Liver (tissue), 7 donors: ENCODE measurements at regions not wholly inside any gene's neighbourhood (a gene's known extent, or its start where the extent isn't known, plus 50 kb on each side); places are given as distances from the start of the nearest gene placed in this dataset.

Source experiments
- DNase-seq: peaks from one replicate; pipeline ENCODE4 v3.0.0-alpha.2; 2017; ENCODE audit warnings: low spot score
- H3K27ac ChIP-seq, 2 donors: one replicate each; pipeline ENCODE4 v1.7.0; 2013; ENCODE audit warnings: inconsistent platforms in 2 of 2, low read length in 2 of 2, control low read depth in 1 of 2, low read depth in 1 of 2, mild to moderate bottlenecking in 1 of 2
- H3K27me3 ChIP-seq, 4 donors: one replicate each; pipeline versions ENCODE4 v1.6.1 to v1.7.0; 2013; ENCODE audit warnings: low read length in 3 of 4, inconsistent platforms in 1 of 4, mild to moderate bottlenecking in 1 of 4, moderate library complexity in 1 of 4; ENCODE audit not compliant: control insufficient read depth in 4 of 4, insufficient read depth in 4 of 4
- H3K36me3 ChIP-seq, 4 donors: one replicate each; pipeline versions ENCODE4 v1.6.1 to v1.7.0; 2013; ENCODE audit warnings: low read length in 3 of 4, mild to moderate bottlenecking in 3 of 4, low read depth in 1 of 4, moderate library complexity in 1 of 4; ENCODE audit not compliant: control insufficient read depth in 4 of 4, insufficient read depth in 3 of 4
- H3K4me1 ChIP-seq, 4 donors: one replicate each; pipeline versions ENCODE4 v1.6.1 to v1.7.0; 2013; ENCODE audit warnings: low read length in 3 of 4, mild to moderate bottlenecking in 3 of 4, moderate library complexity in 1 of 4; ENCODE audit not compliant: control insufficient read depth in 4 of 4, insufficient read depth in 4 of 4
- H3K4me3 ChIP-seq, 3 donors: one replicate each; pipeline versions ENCODE4 v1.6.1 to v1.7.0; 2013; ENCODE audit warnings: low read length in 3 of 3, control low read depth in 1 of 3, low read depth in 1 of 3, mild to moderate bottlenecking in 1 of 3
- H3K9ac ChIP-seq, 2 donors: one replicate each; pipeline ENCODE4 v1.7.0; 2013; ENCODE audit warnings: low read length in 2 of 2, mild to moderate bottlenecking in 2 of 2, moderate library complexity in 2 of 2, control low read depth in 1 of 2, low read depth in 1 of 2
- H3K9me3 ChIP-seq, 4 donors: one replicate each; pipeline versions ENCODE4 v1.6.1 to v1.7.0; 2013; ENCODE audit warnings: low read length in 3 of 4; ENCODE audit not compliant: control insufficient read depth in 4 of 4
- EGR1 ChIP-seq, 2 donors: IDR thresholded peaks; 2 replicates each; pipeline ENCODE4 v1.6.1; 2016 to 2018; ENCODE audit warnings: antibody characterized with exemption in 2 of 2, low read depth in 2 of 2
- FOXA1 ChIP-seq: IDR thresholded peaks from 2 replicates; pipeline ENCODE4 v1.6.1; 2016; ENCODE audit warnings: antibody characterized with exemption
- FOXA2 ChIP-seq: IDR thresholded peaks from 2 replicates; pipeline ENCODE4 v1.6.1; 2016; ENCODE audit warnings: antibody characterized with exemption
- GABPA ChIP-seq, 2 donors: IDR thresholded peaks in 1 of 2; conservative IDR thresholded peaks in 1 of 2; 2 replicates each; pipeline ENCODE4 v1.6.1; 2016; ENCODE audit warnings: antibody characterized with exemption in 2 of 2, mild to moderate bottlenecking in 1 of 2, moderate library complexity in 1 of 2
- HNF4A ChIP-seq, 2 donors: conservative IDR thresholded peaks; 2 replicates each; pipeline ENCODE4 v1.6.1; 2016; ENCODE audit warnings: antibody characterized with exemption in 2 of 2, mild to moderate bottlenecking in 2 of 2
- JUND ChIP-seq, 2 donors: IDR thresholded peaks; 2 replicates each; pipeline ENCODE4 v1.6.1; 2016; ENCODE audit warnings: antibody characterized with exemption in 2 of 2
- MAX ChIP-seq: IDR thresholded peaks from 2 replicates; pipeline ENCODE4 v1.6.1; 2016; ENCODE audit warnings: antibody characterized with exemption
- NR2F2 ChIP-seq: IDR thresholded peaks from 2 replicates; pipeline ENCODE4 v1.6.1; 2016; ENCODE audit warnings: antibody characterized with exemption
- RAD21 ChIP-seq, 2 donors: IDR thresholded peaks; 2 replicates each; pipeline ENCODE4 v1.6.1; 2016; ENCODE audit warnings: antibody characterized with exemption in 2 of 2, mild to moderate bottlenecking in 2 of 2
- RXRA ChIP-seq, 2 donors: IDR thresholded peaks; 2 replicates each; pipeline ENCODE4 v1.6.1; 2017 to 2018; ENCODE audit warnings: antibody characterized with exemption in 2 of 2, mild to moderate bottlenecking in 1 of 2
- TAF1 ChIP-seq: conservative IDR thresholded peaks from 2 replicates; pipeline ENCODE4 v1.6.1; 2016; ENCODE audit warnings: antibody characterized with exemption, mild to moderate bottlenecking
- YY1 ChIP-seq: IDR thresholded peaks from 2 replicates; pipeline ENCODE4 v1.6.1; 2016; ENCODE audit warnings: antibody characterized with exemption, mild to moderate bottlenecking
- whole genome bisulfite sequencing: extraction: QIAGEN DNeasy Blood & Tissue Kit; methylation state at CpG from one replicate; pipeline ENCODE4 v1.1.7; 2013; 5-methylcytosine and 5-hydroxymethylcytosine counted together
- TF ChIP-seq, protein P1 (sequence below): IDR thresholded peaks from 2 replicates; pipeline ENCODE4 v1.6.1; 2016; ENCODE audit warnings: antibody characterized with exemption, mild to moderate bottlenecking
- TF ChIP-seq, protein P2 (sequence below): IDR thresholded peaks from 2 replicates; pipeline ENCODE4 v1.6.1; 2016; ENCODE audit warnings: antibody characterized with exemption
- donor health status: healthy.
- donor health status: healthy.
- donor health status: healthy.
- donor health status: healthy.

GRCh38 chr12:54129028-54129903 is 59.5 kb downstream of the SMUG1 start:
- no peaks in the 10 kb centered on the region for H3K9me3 ChIP-seq
- WGBS: 52% methylated on average over 20 of the region's 20 CpGs
- no peak overlapping the region for H3K4me3 ChIP-seq
- H3K36me3 ChIP-seq: no peaks in the 10 kb centered on the region
- peaks cover 3 to 9% (median 5%) of the 10 kb centered on the region in 4 donors for H3K4me1 ChIP-seq
- DNase-seq: no peak
- H3K27ac ChIP-seq: no peak overlapping the region
- H3K9ac ChIP-seq: no peak overlapping the region
- no peak for TF ChIP-seq YY1
- no peak for TF ChIP-seq NR2F2
- TF ChIP-seq FOXA2: no peak
- TF ChIP-seq JUND (IDR thresholded peaks at IDR 0.05): no peak
- TF ChIP-seq RXRA (IDR thresholded peaks at IDR 0.05): no peak
- TF ChIP-seq RAD21 (IDR thresholded peaks at IDR 0.05): no peak
- no peak for TF ChIP-seq EGR1 (IDR thresholded peaks at IDR 0.05; ENCODE audit: low read depth in 2 of 2)
- no peak for TF ChIP-seq GABPA (IDR thresholded peaks at IDR 0.05 in 1 of 2, conservative IDR thresholded peaks at IDR 0.05 in 1 of 2)
- TF ChIP-seq, protein P1, sequence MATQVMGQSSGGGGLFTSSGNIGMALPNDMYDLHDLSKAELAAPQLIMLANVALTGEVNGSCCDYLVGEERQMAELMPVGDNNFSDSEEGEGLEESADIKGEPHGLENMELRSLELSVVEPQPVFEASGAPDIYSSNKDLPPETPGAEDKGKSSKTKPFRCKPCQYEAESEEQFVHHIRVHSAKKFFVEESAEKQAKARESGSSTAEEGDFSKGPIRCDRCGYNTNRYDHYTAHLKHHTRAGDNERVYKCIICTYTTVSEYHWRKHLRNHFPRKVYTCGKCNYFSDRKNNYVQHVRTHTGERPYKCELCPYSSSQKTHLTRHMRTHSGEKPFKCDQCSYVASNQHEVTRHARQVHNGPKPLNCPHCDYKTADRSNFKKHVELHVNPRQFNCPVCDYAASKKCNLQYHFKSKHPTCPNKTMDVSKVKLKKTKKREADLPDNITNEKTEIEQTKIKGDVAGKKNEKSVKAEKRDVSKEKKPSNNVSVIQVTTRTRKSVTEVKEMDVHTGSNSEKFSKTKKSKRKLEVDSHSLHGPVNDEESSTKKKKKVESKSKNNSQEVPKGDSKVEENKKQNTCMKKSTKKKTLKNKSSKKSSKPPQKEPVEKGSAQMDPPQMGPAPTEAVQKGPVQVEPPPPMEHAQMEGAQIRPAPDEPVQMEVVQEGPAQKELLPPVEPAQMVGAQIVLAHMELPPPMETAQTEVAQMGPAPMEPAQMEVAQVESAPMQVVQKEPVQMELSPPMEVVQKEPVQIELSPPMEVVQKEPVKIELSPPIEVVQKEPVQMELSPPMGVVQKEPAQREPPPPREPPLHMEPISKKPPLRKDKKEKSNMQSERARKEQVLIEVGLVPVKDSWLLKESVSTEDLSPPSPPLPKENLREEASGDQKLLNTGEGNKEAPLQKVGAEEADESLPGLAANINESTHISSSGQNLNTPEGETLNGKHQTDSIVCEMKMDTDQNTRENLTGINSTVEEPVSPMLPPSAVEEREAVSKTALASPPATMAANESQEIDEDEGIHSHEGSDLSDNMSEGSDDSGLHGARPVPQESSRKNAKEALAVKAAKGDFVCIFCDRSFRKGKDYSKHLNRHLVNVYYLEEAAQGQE: no peak
- TF ChIP-seq TAF1: no peak
- TF ChIP-seq, protein P2, sequence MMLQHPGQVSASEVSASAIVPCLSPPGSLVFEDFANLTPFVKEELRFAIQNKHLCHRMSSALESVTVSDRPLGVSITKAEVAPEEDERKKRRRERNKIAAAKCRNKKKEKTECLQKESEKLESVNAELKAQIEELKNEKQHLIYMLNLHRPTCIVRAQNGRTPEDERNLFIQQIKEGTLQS: no peak
- TF ChIP-seq MAX: no peak
- no peak for TF ChIP-seq FOXA1
- TF ChIP-seq HNF4A (conservative IDR thresholded peaks at IDR 0.05): no peak
- peaks cover 0 to 7% (median 0%) of the 10 kb centered on the region in 4 donors for H3K27me3 ChIP-seq
